ES-I3 (cell line): ENCODE measurements at regions not wholly inside any gene's neighbourhood (a gene's known extent, or its start where the extent isn't known, plus 50 kb on each side); places are given as distances from the start of the nearest gene placed in this dataset.

Source experiments
- H3K36me3 ChIP-seq: 2 replicates; pipeline ENCODE4 v1.6.1; 2013; ENCODE audit warnings: mild to moderate bottlenecking, low read length, control low read depth, moderate library complexity; ENCODE audit not compliant: insufficient read depth
- H3K4me1 ChIP-seq: 2 replicates; pipeline ENCODE4 v1.6.1; 2013; ENCODE audit warnings: mild to moderate bottlenecking, control low read depth, low read length; ENCODE audit not compliant: insufficient read depth
- H3K9ac ChIP-seq: 2 replicates; pipeline ENCODE4 v1.6.1; 2013; ENCODE audit warnings: low read depth, mild to moderate bottlenecking, low read length, moderate library complexity
- H3K9me3 ChIP-seq: 2 replicates; pipeline ENCODE4 v1.6.1; 2013; ENCODE audit warnings: mild to moderate bottlenecking, low read length, moderate library complexity; ENCODE audit not compliant: control insufficient read depth, insufficient read depth

DNA sequence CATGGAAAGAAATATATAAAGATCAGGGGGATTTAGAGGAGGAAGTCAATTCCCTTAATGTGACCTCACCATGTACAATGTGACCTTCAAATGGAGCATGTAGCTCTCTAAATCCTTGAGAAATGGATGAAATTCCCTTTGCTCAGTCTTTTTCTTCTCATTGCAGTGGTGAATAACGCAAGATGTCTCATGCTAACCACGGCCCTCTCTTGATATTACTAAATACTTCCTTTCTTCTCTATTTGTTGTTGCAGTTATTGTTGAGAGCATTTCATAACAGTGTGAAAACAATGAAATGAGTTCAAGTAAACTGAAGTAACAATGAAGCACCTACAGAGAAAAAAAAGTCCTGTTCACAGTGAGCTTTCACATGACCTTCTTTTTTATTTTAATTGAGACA, 55.6 kb downstream of the ZNF281 start:
- Histone ChIP-seq H3K4me1 (peaks cover 5% of the 10 kb centered on the region; the same call in 1 of the 2 replicates), H3K9ac (no peak overlapping the region)

GRCh38 chr1:200353232-200353631, 56.6 kb downstream of the ZNF281 start:
- Histone ChIP-seq H3K4me1 (peaks cover 5% of the 10 kb centered on the region; the same call in 1 of the 2 replicates), H3K9me3 (no peaks in the 10 kb centered on the region), H3K36me3 (no peaks in the 10 kb centered on the region), H3K9ac (no peak overlapping the region)

More for the DNA sequence above, 55.6 kb downstream of the ZNF281 start:
- Histone ChIP-seq H3K36me3 (no peaks in the 10 kb centered on the region), H3K9me3 (no peaks in the 10 kb centered on the region)

- no peaks in the 10 kb centered on the region for H3K36me3 ChIP-seq
- H3K9ac ChIP-seq, result no peak overlapping the region
- H3K4me1 ChIP-seq, result peaks cover 5% of the 10 kb centered on the region; the same call in 1 of the 2 replicates
- H3K9me3 ChIP-seq, result no peaks in the 10 kb centered on the region
Measured at GRCh38 chr1:200351826-200352549, 57.8 kb downstream of the ZNF281 start.

DNA sequence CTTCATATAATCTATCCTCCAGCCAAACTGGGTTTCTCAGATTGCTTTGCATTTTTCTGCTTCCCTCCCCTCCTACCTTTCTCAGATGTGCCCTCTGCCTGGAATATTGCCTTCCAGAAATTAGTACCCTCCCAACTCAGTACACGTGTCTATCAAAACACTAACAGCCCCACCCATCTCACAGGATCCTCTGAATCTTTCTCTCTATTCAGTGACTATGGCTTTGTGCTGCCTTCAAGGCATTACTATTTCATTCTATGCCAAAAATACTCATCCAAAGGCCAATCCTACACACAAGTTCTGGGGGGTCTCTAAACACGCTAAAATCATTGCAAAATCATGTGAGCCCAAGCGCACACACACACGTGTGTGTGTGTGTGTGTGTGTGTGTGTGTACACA, 58.4 kb downstream of the ZNF281 start:
- Histone ChIP-seq H3K36me3 (no peaks in the 10 kb centered on the region), H3K9ac (no peak overlapping the region), H3K9me3 (no peaks in the 10 kb centered on the region), H3K4me1 (peaks cover 5% of the 10 kb centered on the region; the same call in 1 of the 2 replicates)

DNA sequence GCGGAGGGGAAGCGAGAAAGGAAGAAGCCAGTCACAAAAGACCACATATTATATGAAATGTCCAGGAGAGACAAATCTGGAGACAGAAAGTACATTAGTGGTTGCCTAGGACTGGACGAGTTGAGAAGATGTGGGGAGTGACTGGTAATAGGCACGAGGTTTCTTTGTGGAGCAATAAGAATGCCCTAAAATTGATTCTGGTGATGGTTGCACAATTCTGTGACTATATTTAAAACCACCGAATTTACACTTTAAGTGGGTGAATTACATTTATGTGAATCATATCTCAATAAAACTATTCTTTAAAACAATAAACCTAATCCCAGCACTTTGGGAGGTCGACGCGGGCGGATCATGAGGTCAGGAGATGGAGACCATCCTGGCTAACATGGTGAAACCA, 63.1 kb downstream of the ZNF281 start:
- Histone ChIP-seq H3K4me1 (no peaks in the 10 kb centered on the region; the same call in 1 of the 2 replicates), H3K9me3 (no peaks in the 10 kb centered on the region), H3K9ac (no peak overlapping the region)

DNA sequence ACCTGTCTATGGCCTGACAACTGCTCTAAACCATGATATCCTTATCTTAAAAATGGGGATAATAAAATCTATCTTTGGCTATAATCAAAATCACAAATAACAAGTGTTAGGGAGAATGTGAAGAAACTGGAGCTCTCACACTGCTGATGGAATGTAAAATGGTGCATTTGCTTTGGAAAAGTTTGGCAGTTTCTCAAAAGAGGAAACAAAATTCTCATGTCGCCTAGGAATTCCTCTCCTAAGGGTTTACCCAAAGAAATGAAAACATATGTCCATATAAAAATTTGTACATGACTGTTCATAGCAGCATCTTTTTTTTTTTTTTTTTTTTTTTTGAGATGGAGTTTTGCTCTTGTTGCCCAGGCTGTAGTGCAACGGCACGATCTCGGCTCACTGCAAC, 64.3 kb downstream of the ZNF281 start:
- Histone ChIP-seq H3K9ac (no peak overlapping the region), H3K36me3 (no peaks in the 10 kb centered on the region), H3K4me1 (no peaks in the 10 kb centered on the region; the same call in 1 of the 2 replicates), H3K9me3 (no peaks in the 10 kb centered on the region)

More for the DNA sequence above, 63.1 kb downstream of the ZNF281 start:
- H3K36me3 ChIP-seq, result no peaks in the 10 kb centered on the region

- H3K9me3 ChIP-seq, result no peaks in the 10 kb centered on the region
- no peaks in the 10 kb centered on the region; the same call in 1 of the 2 replicates for H3K4me1 ChIP-seq
- H3K9ac ChIP-seq, result no peak overlapping the region
- no peaks in the 10 kb centered on the region for H3K36me3 ChIP-seq
Measured at GRCh38 chr1:200343874-200344273, 66.0 kb downstream of the ZNF281 start.

GRCh38 chr1:200342511-200343311, 67.1 kb downstream of the ZNF281 start:
- no peaks in the 10 kb centered on the region for H3K9me3 ChIP-seq
- no peak overlapping the region for H3K9ac ChIP-seq
- peaks cover 6% of the 10 kb centered on the region for H3K4me1 ChIP-seq
- no peaks in the 10 kb centered on the region for H3K36me3 ChIP-seq

- H3K9me3 ChIP-seq, result no peaks in the 10 kb centered on the region
- H3K36me3 ChIP-seq, result no peaks in the 10 kb centered on the region
- peaks cover 23% of the 10 kb centered on the region for H3K4me1 ChIP-seq
- no peak overlapping the region for H3K9ac ChIP-seq
Measured at GRCh38 chr1:200338451-200338850, 71.4 kb downstream of the ZNF281 start.

GRCh38 chr1:200337831-200338230, 72.0 kb downstream of the ZNF281 start:
- Histone ChIP-seq H3K9me3 (no peaks in the 10 kb centered on the region), H3K9ac (no peak overlapping the region), H3K36me3 (no peaks in the 10 kb centered on the region), H3K4me1 (peaks cover 23% of the 10 kb centered on the region)

DNA sequence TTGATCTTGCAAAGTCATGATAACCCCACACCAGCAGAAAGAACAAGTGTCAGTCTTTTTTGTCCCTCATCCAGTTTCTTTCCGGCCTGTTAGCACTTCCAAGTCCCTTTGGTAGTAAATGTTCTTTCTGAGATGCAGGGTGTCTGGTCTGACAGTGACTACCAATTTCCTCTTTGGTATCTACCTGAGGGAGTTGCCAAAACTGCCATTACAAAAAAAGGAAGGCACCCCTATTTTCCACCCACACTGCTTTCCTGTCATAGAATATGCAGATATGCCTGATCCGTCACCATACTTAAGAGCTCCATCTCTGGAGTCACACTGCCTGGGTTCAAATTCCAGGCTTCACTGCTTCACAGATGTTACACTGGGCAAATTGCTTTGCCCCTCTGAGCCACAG, 72.4 kb downstream of the ZNF281 start:
- no peaks in the 10 kb centered on the region for H3K9me3 ChIP-seq
- H3K36me3 ChIP-seq, result no peaks in the 10 kb centered on the region
- no peak overlapping the region for H3K9ac ChIP-seq
- peaks cover 23% of the 10 kb centered on the region for H3K4me1 ChIP-seq

DNA sequence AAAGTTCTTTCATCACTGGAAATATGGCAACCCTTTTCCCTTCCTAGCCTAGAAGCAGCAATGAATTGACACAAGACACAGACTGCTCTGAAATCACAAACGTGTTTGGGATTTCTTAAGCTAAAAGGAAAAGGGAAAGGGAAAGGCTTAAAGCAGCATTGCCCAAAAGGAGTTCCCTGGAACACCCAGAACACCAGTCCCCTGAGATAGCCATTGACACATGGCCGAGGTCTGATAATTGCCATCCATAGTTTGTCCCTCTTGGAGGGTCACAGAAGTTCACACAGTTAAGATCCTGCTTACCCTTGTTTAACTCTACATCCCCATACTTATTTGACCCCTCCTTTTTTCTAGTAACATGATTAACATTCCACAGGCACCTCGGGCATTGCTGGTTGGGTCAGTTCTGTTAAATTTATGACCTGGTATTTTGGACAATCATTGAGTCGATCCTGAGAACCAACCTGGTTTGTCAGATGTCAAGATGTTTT, 72.9 kb downstream of the ZNF281 start:
- Histone ChIP-seq H3K9ac (no peak overlapping the region), H3K36me3 (no peaks in the 10 kb centered on the region), H3K4me1 (peaks cover 23% of the 10 kb centered on the region), H3K9me3 (no peaks in the 10 kb centered on the region)

GRCh38 chr1:200336101-200336845, 73.6 kb downstream of the ZNF281 start:
- no peaks in the 10 kb centered on the region for H3K9me3 ChIP-seq
- H3K9ac ChIP-seq, result no peak overlapping the region
- no peaks in the 10 kb centered on the region for H3K36me3 ChIP-seq
- H3K4me1 ChIP-seq, result peaks cover 26% of the 10 kb centered on the region

- H3K9ac ChIP-seq, result no peak overlapping the region
- peaks cover 41% of the 10 kb centered on the region for H3K4me1 ChIP-seq
- no peaks in the 10 kb centered on the region for H3K9me3 ChIP-seq
- H3K36me3 ChIP-seq, result no peaks in the 10 kb centered on the region
Measured at GRCh38 chr1:200334661-200335256, 75.1 kb downstream of the ZNF281 start.
